ENCODE measurements at regions not wholly inside any gene's neighbourhood (a gene's known extent, or its start where the extent isn't known, plus 50 kb on each side); places are given as distances from the start of the nearest gene placed in this dataset.

GRCh38 chr4:100960232-100960631 lies 387.1 kb downstream of the PPP3CA start:
- no peak for TF ChIP-seq CTCF (IDR thresholded peaks at IDR 0.05)
- TF ChIP-seq POLR2AphosphoS5 (IDR thresholded peaks at IDR 0.05), result no peak

Data from esophagus muscularis mucosa (tissue), 3 donors.